CD4-positive, alpha-beta T cell (primary cell): ENCODE measurements at regions not wholly inside any gene's neighbourhood (a gene's known extent, or its start where the extent isn't known, plus 50 kb on each side); places are given as distances from the start of the nearest gene placed in this dataset.

Experiments
- ATAC-seq: fragments of 200-7000 bp; cut with Tn5 transposase; one replicate; pipeline ENCODE4 v1.10.0; 2022; ENCODE audit warnings: mild to moderate bottlenecking; ENCODE audit not compliant: poor library complexity
- CTCF ChIA-PET: fragments of 350-600 bp; sonication (Branson Sonifier 250); formaldehyde crosslinking; loops from one replicate; lab custom pipeline; 2021; ENCODE audit warnings: antibody characterized with exemption, inconsistent platforms; lab: Charles Lee
- POLR2A ChIA-PET: fragments of 350-600 bp; sonication (Branson Sonifier 250); formaldehyde crosslinking; loops from one replicate; lab custom pipeline; 2021; ENCODE audit warnings: antibody characterized with exemption, inconsistent platforms; lab: Charles Lee
- DNase-seq, 14 experiments: peaks; one replicate each; pipeline ENCODE4 v3.0.0-alpha.2; 2013 to 2020; ENCODE audit warnings: mixed read lengths in 2 of 14
- H3K27ac ChIP-seq, 2 donors: one replicate each; pipeline versions ENCODE4 v1.5.1 to v1.7.0; 2013; ENCODE audit warnings: low read length in 2 of 2, low read depth in 1 of 2, mild to moderate bottlenecking in 1 of 2
- H3K27me3 ChIP-seq, 2 experiments: 1 replicate in 1 of 2; 2 replicates in 1 of 2; pipeline versions ENCODE4 v1.6.1 to v1.7.0; 2013; ENCODE audit warnings: low read length in 2 of 2, control low read depth in 1 of 2, mild to moderate bottlenecking in 1 of 2, moderate library complexity in 1 of 2; ENCODE audit not compliant: insufficient read depth in 2 of 2, control insufficient read depth in 1 of 2
- H3K36me3 ChIP-seq: one replicate; pipeline ENCODE4 v1.6.1; 2013; ENCODE audit warnings: low read length, control low read depth; ENCODE audit not compliant: insufficient read depth
- H3K4me1 ChIP-seq: one replicate; pipeline ENCODE4 v1.6.1; 2013; ENCODE audit warnings: low read length, control low read depth; ENCODE audit not compliant: insufficient read depth
- H3K4me3 ChIP-seq: one replicate; pipeline ENCODE4 v1.5.1; 2013; ENCODE audit warnings: mild to moderate bottlenecking, low read length, moderate library complexity
- H3K9me3 ChIP-seq, 2 experiments: 1 replicate in 1 of 2; 2 replicates in 1 of 2; pipeline versions ENCODE4 v1.6.1 to v1.7.0; 2013; ENCODE audit warnings: low read length in 2 of 2, mild to moderate bottlenecking in 2 of 2, control low read depth in 1 of 2, moderate library complexity in 1 of 2; ENCODE audit not compliant: control insufficient read depth in 1 of 2, insufficient read depth in 1 of 2
- H3K27ac Mint-ChIP-seq: one replicate; pipeline ENCODE4 v1.8.0; 2020; ENCODE audit warnings: mixed read lengths
- H3K27me3 Mint-ChIP-seq: one replicate; pipeline ENCODE4 v1.8.0; 2021; ENCODE audit warnings: mixed read lengths
- H3K36me3 Mint-ChIP-seq: one replicate; pipeline ENCODE4 v1.8.0; 2021; ENCODE audit warnings: low read depth, mixed read lengths
- H3K4me1 Mint-ChIP-seq: one replicate; pipeline ENCODE4 v1.8.0; 2021; ENCODE audit warnings: low read depth, mixed read lengths
- H3K4me3 Mint-ChIP-seq: one replicate; pipeline ENCODE4 v1.8.0; 2020; ENCODE audit warnings: mild to moderate bottlenecking, mixed read lengths
- H3K9me3 Mint-ChIP-seq: one replicate; pipeline ENCODE4 v1.8.0; 2020; ENCODE audit warnings: mixed read lengths
- CTCF ChIP-seq: fragments of 200-600 bp; IDR thresholded peaks from one replicate; pipeline ENCODE4 v1.8.0; 2022; ENCODE audit warnings: antibody characterized with exemption, mild to moderate bottlenecking
- intact Hi-C, 2 experiments: fragments of 100-400 bp; cut with DNase I in 1 of 2; cut with micrococcal nuclease in 1 of 2; formaldehyde crosslinking; loops; one replicate each; pipeline versions ENCODE4 v1.15.1 to v1.9.0; 2023 to 2025; cut with DNase I, micrococcal nuclease

- POLR2A ChIA-PET = no interaction called here
- H3K36me3 ChIP-seq = no peaks in the 10 kb centered on the region
- CTCF ChIA-PET = no interaction called here
- H3K27me3 Mint-ChIP-seq = peaks cover 15% of the 10 kb centered on the region
- ATAC-seq = no peak
- no peaks in the 10 kb centered on the region for H3K9me3 Mint-ChIP-seq
- intact Hi-C loops = no loop called here
- H3K4me1 Mint-ChIP-seq = no peaks in the 10 kb centered on the region
- no peaks in the 10 kb centered on the region for H3K27me3 ChIP-seq
- no peaks in the 10 kb centered on the region for H3K9me3 ChIP-seq
- no peak overlapping the region for H3K4me3 ChIP-seq
- no peaks in the 10 kb centered on the region for H3K4me1 ChIP-seq
- H3K27ac ChIP-seq = no peak overlapping the region
- no peak overlapping the region for H3K27ac Mint-ChIP-seq
- no peaks in the 10 kb centered on the region for H3K36me3 Mint-ChIP-seq
- no peak overlapping the region for H3K4me3 Mint-ChIP-seq
- DNase-seq = no peak
- no peak for TF ChIP-seq CTCF
Observed at GRCh38 chr1:192441492-192441891, 124.7 kb downstream of the RGS21 start.

GRCh38 chr1:192442736-192443135 lies 125.9 kb downstream of the RGS21 start:
- H3K4me1 Mint-ChIP-seq = no peaks in the 10 kb centered on the region
- no peaks in the 10 kb centered on the region for H3K9me3 Mint-ChIP-seq
- no peak for TF ChIP-seq CTCF
- no peaks in the 10 kb centered on the region for H3K4me1 ChIP-seq
- H3K4me3 ChIP-seq = no peak overlapping the region
- peaks cover 17% of the 10 kb centered on the region for H3K27me3 Mint-ChIP-seq
- no peak overlapping the region for H3K27ac Mint-ChIP-seq
- no peaks in the 10 kb centered on the region for H3K9me3 ChIP-seq
- H3K36me3 ChIP-seq = no peaks in the 10 kb centered on the region
- ATAC-seq = no peak
- DNase-seq = no peak
- ChIA-PET CTCF (no interaction called here), POLR2A (no interaction called here)
- no peaks in the 10 kb centered on the region for H3K27me3 ChIP-seq
- H3K27ac ChIP-seq = no peak overlapping the region
- H3K4me3 Mint-ChIP-seq = no peak overlapping the region
- no peaks in the 10 kb centered on the region for H3K36me3 Mint-ChIP-seq
- intact Hi-C loops = no loop called here

DNA sequence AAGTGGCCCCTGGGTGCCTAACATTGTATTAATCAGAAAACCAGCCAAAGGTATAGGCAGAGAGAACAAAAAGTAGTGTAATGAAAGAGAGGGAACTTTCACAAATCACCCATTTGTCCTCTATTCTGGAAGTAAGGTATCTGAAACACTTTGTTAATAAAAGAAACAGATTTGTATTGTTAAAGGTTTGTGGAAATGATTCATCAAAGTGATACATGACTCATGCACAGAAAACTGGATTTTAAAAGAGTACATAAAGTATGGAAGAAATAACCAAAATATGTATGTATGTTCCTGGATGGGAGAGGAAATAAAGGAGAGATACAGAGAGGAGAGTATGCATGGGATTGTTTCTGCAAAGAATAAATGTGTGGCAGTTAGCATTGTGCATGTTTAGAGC lies 126.8 kb downstream of the RGS21 start:
- Histone ChIP-seq H3K4me3 (no peak overlapping the region), H3K27me3 (no peaks in the 10 kb centered on the region), H3K36me3 (no peaks in the 10 kb centered on the region), H3K27ac (no peak overlapping the region), H3K9me3 (no peaks in the 10 kb centered on the region), H3K4me1 (no peaks in the 10 kb centered on the region)
- H3K27ac Mint-ChIP-seq = no peak overlapping the region
- no peaks in the 10 kb centered on the region for H3K9me3 Mint-ChIP-seq
- intact Hi-C loops = no loop called here
- peaks cover 21% of the 10 kb centered on the region for H3K27me3 Mint-ChIP-seq
- no peak for ATAC-seq
- H3K4me1 Mint-ChIP-seq = no peaks in the 10 kb centered on the region
- TF ChIP-seq CTCF = no peak
- CTCF ChIA-PET = no interaction called here
- H3K4me3 Mint-ChIP-seq = no peak overlapping the region
- H3K36me3 Mint-ChIP-seq = no peaks in the 10 kb centered on the region
- POLR2A ChIA-PET = no interaction called here
- DNase-seq = no peak
